ENCODE measurements at regions not wholly inside any gene's neighbourhood (a gene's known extent, or its start where the extent isn't known, plus 50 kb on each side); places are given as distances from the start of the nearest gene placed in this dataset.
A peak's percentile ranks its signal among the peaks of the same experiment; 100 is the strongest.

GRCh38 chr2:38466409-38466808, 89.3 kb upstream of the ATL2 start:
- Histone ChIP-seq H3K9me3 (ENCODE audit: severe bottlenecking) (no peaks in the 10 kb centered on the region), H3K4me3 (ENCODE audit: low read depth, low read length) (no peak overlapping the region), H3K36me3 (no peaks in the 10 kb centered on the region), H3K27ac (no peak overlapping the region), H3K27me3 (ENCODE audit: insufficient read depth, low read depth, severe bottlenecking) (no peaks in the 10 kb centered on the region)
- TF ChIP-seq CTCF (IDR thresholded peaks at IDR 0.05; ENCODE audit: low read depth, low read length): no peak
- DNase-seq: no peak

GRCh38 chr2:38465789-38466127, 88.7 kb upstream of the ATL2 start:
- peak; percentile 58 for DNase-seq
- H3K9me3 ChIP-seq (ENCODE audit: severe bottlenecking): no peaks in the 10 kb centered on the region
- peak; percentile 75 for TF ChIP-seq CTCF (IDR thresholded peaks at IDR 0.05; ENCODE audit: low read depth, low read length)

GRCh38 chr2:38464971-38465788, 88.1 kb upstream of the ATL2 start:
- no peak overlapping the region for H3K27ac ChIP-seq
- H3K27me3 ChIP-seq (ENCODE audit: insufficient read depth, low read depth, severe bottlenecking): no peaks in the 10 kb centered on the region
- no peaks in the 10 kb centered on the region for H3K9me3 ChIP-seq (ENCODE audit: severe bottlenecking)
- no peak for DNase-seq
- no peak for TF ChIP-seq CTCF (IDR thresholded peaks at IDR 0.05; ENCODE audit: low read depth, low read length)
- no peaks in the 10 kb centered on the region for H3K36me3 ChIP-seq
- no peak overlapping the region for H3K4me3 ChIP-seq (ENCODE audit: low read depth, low read length)

More at GRCh38 chr2:38465789-38466127, 88.7 kb upstream of the ATL2 start:
- Histone ChIP-seq H3K27me3 (ENCODE audit: insufficient read depth, low read depth, severe bottlenecking) (no peaks in the 10 kb centered on the region), H3K4me3 (ENCODE audit: low read depth, low read length) (no peak overlapping the region), H3K36me3 (no peaks in the 10 kb centered on the region), H3K27ac (no peak overlapping the region)

- TF ChIP-seq CTCF (IDR thresholded peaks at IDR 0.05; ENCODE audit: low read depth, low read length): no peak
- no peak for DNase-seq
- Histone ChIP-seq H3K27me3 (ENCODE audit: insufficient read depth, low read depth, severe bottlenecking) (no peaks in the 10 kb centered on the region), H3K9me3 (ENCODE audit: severe bottlenecking) (peaks cover 2% of the 10 kb centered on the region), H3K4me3 (ENCODE audit: low read depth, low read length) (no peak overlapping the region), H3K36me3 (no peaks in the 10 kb centered on the region), H3K27ac (no peak overlapping the region)
These were observed 86.7 kb upstream of the ATL2 start for GRCh38 chr2:38463752-38464151.

- Histone ChIP-seq H3K27me3 (ENCODE audit: insufficient read depth, low read depth, severe bottlenecking) (no peaks in the 10 kb centered on the region), H3K4me3 (ENCODE audit: low read depth, low read length) (no peak overlapping the region), H3K9me3 (ENCODE audit: severe bottlenecking) (peaks cover 2% of the 10 kb centered on the region), H3K36me3 (no peaks in the 10 kb centered on the region), H3K27ac (no peak overlapping the region)
- no peak for DNase-seq
- no peak for TF ChIP-seq CTCF (IDR thresholded peaks at IDR 0.05; ENCODE audit: low read depth, low read length)
These were observed 85.1 kb upstream of the ATL2 start for GRCh38 chr2:38462121-38462661.
